Colonic mucosa (tissue), 4 donors: ENCODE measurements at regions not wholly inside any gene's neighbourhood (a gene's known extent, or its start where the extent isn't known, plus 50 kb on each side); places are given as distances from the start of the nearest gene placed in this dataset.

ENCODE experiments used
- DNase-seq: peaks from one replicate; pipeline ENCODE4 v3.0.0-alpha.2; 2020
- H3K27ac ChIP-seq: fragments of 200-600 bp; one replicate; pipeline ENCODE4 v1.8.0; 2021
- H3K27me3 ChIP-seq: fragments of 200-600 bp; one replicate; pipeline ENCODE4 v1.8.0; 2021
- H3K36me3 ChIP-seq: fragments of 200-600 bp; one replicate; pipeline ENCODE4 v1.8.0; 2021
- H3K4me1 ChIP-seq: fragments of 200-600 bp; one replicate; pipeline ENCODE4 v1.8.0; 2021; ENCODE audit warnings: mild to moderate bottlenecking
- H3K4me3 ChIP-seq: fragments of 200-600 bp; one replicate; pipeline ENCODE4 v1.8.0; 2021
- H3K9ac ChIP-seq, 2 donors: one replicate each; pipeline ENCODE4 v1.7.0; 2013; ENCODE audit warnings: control low read depth in 2 of 2, low read depth in 2 of 2, low read length in 2 of 2
- H3K9me3 ChIP-seq: fragments of 200-600 bp; one replicate; pipeline ENCODE4 v1.8.0; 2021
- CTCF ChIP-seq: fragments of 200-600 bp; IDR thresholded peaks from one replicate; pipeline ENCODE4 v1.8.0; 2022; ENCODE audit warnings: antibody characterized with exemption, mild to moderate bottlenecking
- intact Hi-C: fragments of 100-400 bp; cut with DNase I; formaldehyde crosslinking; loops from one replicate; pipeline ENCODE4 v1.14.1; 2022
- donor health status: healthy.
- donor health status: DM: no; HTN: no; CAD: no.
- donor health status: DM: no; HTN: no; CAD: no.

- no peak for DNase-seq
- no peaks in the 10 kb centered on the region for H3K27me3 ChIP-seq
- no peaks in the 10 kb centered on the region for H3K9me3 ChIP-seq
- no peak for TF ChIP-seq CTCF
- no peaks in the 10 kb centered on the region for H3K36me3 ChIP-seq
- H3K27ac ChIP-seq = no peak overlapping the region
- no peak overlapping the region for H3K4me3 ChIP-seq
- no peaks in the 10 kb centered on the region for H3K4me1 ChIP-seq
- H3K9ac ChIP-seq = no peak overlapping the region
- intact Hi-C loops = no loop called here
Measured at GRCh38 chr10:24010436-24010970, 198.4 kb upstream of the KIAA1217 start.

GRCh38 chr10:24012249-24012803, 196.6 kb upstream of the KIAA1217 start:
- H3K27me3 ChIP-seq = no peaks in the 10 kb centered on the region
- H3K4me3 ChIP-seq = no peak overlapping the region
- intact Hi-C loops = no loop called here
- no peaks in the 10 kb centered on the region for H3K9me3 ChIP-seq
- no peaks in the 10 kb centered on the region for H3K36me3 ChIP-seq
- no peak overlapping the region for H3K27ac ChIP-seq
- no peaks in the 10 kb centered on the region for H3K4me1 ChIP-seq
- DNase-seq = no peak
- TF ChIP-seq CTCF = no peak
- no peak overlapping the region for H3K9ac ChIP-seq

GRCh38 chr10:24027107-24027506, 181.8 kb upstream of the KIAA1217 start:
- Histone ChIP-seq H3K9me3 (no peaks in the 10 kb centered on the region), H3K9ac (no peak overlapping the region), H3K4me3 (no peak overlapping the region), H3K27me3 (no peaks in the 10 kb centered on the region), H3K27ac (no peak overlapping the region), H3K36me3 (no peaks in the 10 kb centered on the region), H3K4me1 (no peaks in the 10 kb centered on the region)
- no peak for DNase-seq
- intact Hi-C loops = no loop called here
- TF ChIP-seq CTCF = no peak

- Histone ChIP-seq H3K36me3 (no peaks in the 10 kb centered on the region), H3K27me3 (no peaks in the 10 kb centered on the region), H3K9ac (no peak overlapping the region), H3K4me1 (no peaks in the 10 kb centered on the region), H3K27ac (no peak overlapping the region), H3K9me3 (no peaks in the 10 kb centered on the region), H3K4me3 (no peak overlapping the region)
- peak; percentile 21 for DNase-seq
- TF ChIP-seq CTCF = no peak
- intact Hi-C loops = no loop called here
Measured at GRCh38 chr10:24034571-24034970, 174.4 kb upstream of the KIAA1217 start.

- no peaks in the 10 kb centered on the region for H3K4me1 ChIP-seq
- intact Hi-C loops = no loop called here
- no peak overlapping the region for H3K4me3 ChIP-seq
- DNase-seq = no peak
- no peak overlapping the region for H3K9ac ChIP-seq
- TF ChIP-seq CTCF = no peak
- no peaks in the 10 kb centered on the region for H3K9me3 ChIP-seq
- no peak overlapping the region for H3K27ac ChIP-seq
- H3K27me3 ChIP-seq = no peaks in the 10 kb centered on the region
- no peaks in the 10 kb centered on the region for H3K36me3 ChIP-seq
Measured at GRCh38 chr10:24035761-24036160, 173.2 kb upstream of the KIAA1217 start.
